ENCODE measurements at regions not wholly inside any gene's neighbourhood (a gene's known extent, or its start where the extent isn't known, plus 50 kb on each side); places are given as distances from the start of the nearest gene placed in this dataset.
"Not testable (repeated sequence)": the region's sequence is repeated elsewhere in the genome, so short reads cannot be mapped to it uniquely, and the experiment has no call there.

- no peak for DNase-seq
Observed at GRCh38 chr3:35448681-35449080, 190.6 kb upstream of the ARPP21 start.

GRCh38 chr3:35454819-35455218, 184.5 kb upstream of the ARPP21 start:
- DNase-seq, result not testable (repeated sequence)

- DNase-seq, result no peak
Observed at GRCh38 chr3:35473956-35474355, 165.4 kb upstream of the ARPP21 start.

DNA sequence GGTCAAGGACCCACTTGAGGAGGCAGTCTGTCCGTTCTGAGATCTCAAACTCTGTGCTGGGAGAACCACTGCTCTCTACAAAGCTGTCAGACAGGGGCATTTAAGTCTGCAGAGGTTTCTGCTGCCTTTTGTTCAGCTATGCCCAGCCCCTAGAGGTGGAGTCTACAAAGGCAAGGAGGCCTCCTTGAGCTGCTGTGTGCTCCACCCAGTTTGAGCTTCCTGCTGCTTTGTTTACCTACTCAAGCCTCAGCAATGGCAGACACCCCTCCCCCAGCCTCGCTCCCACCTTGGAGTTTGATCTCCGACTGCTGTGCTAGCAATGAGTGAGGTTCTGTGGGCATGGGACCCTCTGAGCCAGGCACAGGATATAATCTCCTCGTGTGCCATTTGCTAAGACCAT, 156.8 kb upstream of the ARPP21 start:
- DNase-seq, result not testable (repeated sequence)

DNA sequence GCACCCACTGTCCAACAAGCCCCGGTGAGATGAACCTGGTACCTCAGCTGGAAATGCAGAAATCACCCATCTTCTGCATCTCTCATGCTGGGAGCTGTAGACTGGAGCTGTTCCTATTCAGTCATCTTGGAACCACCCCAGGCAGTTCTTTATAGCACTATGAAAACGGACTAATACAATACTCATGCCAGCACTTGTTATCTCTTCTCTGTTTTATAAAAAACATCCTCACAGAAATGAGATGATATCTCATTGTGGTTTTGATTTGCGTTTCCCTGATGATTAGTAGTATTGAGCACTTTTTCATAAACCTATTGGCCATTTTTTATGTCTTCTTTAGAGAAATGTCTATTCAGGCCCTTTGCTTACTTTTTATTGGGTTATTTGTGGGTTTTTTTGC, 156.2 kb upstream of the ARPP21 start:
- no peak for DNase-seq

DNA sequence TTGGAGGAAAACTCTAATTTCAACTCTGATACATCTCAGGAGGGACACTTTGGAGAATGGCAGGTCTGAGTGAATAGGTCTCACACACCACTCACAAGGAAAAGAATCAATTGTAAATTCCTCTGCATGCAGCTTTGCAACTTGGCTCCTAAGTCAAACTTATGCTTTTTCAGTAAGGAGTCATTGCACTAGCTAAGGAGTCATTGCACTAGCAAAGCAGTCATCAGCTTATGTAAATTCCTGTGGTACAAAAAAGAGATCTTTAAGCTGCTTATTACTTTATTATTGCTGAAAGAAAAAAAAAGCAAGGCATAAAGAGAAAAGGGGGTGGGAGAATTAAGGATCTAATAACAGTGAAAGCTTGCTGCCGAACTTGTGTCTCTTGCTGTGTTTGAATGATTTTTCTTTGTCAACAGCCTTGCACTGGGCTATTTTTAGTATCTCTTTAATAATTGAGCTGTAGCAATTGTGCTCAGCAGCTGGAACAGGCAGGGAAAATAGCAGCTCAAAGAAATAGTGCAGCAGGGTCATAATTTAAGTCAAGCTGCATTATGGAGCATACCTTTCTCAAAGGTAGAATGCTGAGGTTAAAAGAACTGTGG, 154.3 kb upstream of the ARPP21 start:
- DNase-seq, result no peak

DNA sequence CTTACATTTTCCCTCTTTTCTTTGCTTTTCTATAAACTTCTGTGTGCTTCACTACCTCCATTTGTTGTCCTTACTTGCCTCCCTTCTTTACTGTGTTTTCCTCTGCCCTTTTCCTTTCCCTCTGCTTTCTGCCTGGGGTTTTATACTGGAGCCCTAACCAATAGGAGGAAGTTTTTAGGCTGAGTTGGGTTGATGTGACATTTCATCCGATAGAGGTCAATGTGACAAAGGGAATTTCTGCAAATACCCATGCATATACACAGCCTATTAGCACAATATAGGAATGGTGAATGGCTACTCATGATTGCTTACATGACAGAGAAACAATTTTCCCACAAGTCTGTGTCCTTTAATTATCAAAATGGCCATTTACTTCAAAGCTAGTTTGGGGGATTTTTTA, 153.0 kb upstream of the ARPP21 start:
- no peak for DNase-seq

GRCh38 chr3:35487376-35487775, 151.9 kb upstream of the ARPP21 start:
- no peak for DNase-seq

- no peak for DNase-seq
Observed at GRCh38 chr3:35488526-35488925, 150.8 kb upstream of the ARPP21 start.

DNA sequence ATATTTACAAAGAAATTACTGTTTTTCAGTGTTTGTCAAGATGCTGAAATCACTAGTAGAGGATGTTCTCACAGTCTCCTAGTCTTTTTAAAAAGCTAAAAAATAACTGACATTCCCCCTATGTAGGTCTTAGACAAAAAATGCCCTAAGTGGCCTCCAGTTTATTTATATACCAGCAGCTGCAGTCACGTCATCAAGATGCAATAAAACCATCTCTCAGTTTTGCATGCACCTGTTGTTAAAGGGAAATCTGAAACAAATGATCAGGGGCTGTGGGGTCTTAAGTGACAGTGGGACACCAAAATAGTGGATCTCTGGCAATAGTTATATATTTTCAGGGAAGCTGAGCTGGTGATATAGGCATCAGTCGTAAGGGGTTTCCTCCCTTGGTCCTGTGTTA, 146.5 kb upstream of the ARPP21 start:
- DNase-seq, result no peak

DNA sequence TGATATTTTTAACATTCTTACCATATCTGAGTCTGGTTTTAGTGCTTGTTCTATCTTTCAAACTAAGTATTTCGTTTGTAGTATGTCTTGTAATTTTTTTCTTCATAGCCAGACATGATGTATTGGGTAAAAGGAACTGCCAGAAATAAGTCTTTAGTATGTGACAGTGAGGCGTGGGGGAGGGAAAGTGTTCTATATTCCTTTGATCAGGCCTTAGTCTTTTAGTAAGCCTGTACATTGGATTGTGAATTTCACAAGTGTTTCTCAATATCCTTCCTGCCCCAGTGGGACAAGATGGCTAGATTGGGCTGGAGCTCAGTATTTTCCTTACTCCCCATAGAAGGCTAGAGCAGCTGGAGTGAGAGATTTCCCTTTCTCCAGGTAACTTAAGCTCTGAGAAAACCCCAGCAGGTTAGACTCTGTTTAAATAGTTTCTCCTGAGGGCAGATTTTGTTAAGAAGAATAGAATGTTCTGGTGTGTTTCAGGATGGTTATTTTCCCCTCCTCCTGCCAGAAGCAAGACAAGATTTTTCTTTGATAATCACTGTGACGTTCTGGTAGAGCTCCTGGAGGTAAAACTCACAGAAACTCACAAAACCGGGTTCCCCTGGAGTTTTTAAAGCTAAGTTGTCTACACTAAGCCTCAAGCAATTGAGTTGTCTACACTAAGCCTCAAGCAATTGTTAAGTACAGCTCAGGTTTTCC, 140.7 kb upstream of the ARPP21 start:
- DNase-seq, result no peak

DNA sequence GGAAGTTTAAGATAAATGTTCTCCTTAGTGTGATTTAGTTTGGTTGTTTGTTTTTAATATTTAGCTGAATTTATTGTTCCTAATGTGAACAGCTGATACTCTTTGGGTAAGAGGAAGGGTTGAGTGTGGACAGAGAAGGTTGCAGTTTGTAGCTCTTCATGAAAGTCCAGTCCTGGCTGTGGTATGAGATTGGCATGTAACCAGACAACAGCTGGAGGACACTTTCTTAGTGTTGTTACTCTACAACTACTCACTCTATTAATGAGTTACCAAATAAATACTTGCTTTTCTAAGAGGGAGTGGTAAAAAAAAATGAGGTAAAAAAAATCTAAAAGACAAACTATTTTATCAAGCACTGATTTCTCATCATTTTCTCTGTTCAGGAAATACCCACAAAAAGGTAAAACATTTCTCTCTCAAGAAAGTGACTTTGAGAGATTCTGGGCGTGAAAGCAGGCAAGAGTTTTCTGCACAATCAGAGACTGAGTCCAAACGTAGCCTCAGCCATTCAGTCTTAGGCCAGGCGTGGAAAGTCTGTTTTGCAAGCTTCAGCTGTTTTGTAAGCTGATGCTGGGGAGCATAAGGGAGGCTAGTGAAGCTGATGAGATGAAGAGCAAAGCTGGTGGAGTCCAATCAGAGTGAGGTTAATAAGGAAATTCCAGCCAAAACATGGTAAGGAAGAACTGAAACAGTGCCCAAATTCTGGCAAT, 138.5 kb upstream of the ARPP21 start:
- DNase-seq, result no peak

DNA sequence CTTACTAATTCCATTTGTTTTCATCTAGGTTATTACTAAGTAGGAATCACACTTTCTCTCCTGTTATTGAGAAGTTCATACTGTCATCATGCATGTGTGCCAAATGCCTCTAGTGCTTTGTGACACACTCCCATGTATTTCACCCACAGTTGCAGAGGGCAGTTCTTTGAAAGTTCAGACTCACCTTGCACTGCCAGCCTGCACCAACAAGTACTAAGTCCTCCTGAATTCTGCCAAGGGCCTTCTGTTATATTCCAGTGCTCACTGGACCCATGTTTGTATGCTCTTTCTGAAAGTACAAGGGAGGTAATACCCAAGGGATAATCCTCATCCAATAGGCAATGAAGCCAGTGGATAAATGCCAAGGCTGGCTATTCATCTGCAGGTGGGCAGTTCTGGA, 136.6 kb upstream of the ARPP21 start:
- no peak for DNase-seq

DNA sequence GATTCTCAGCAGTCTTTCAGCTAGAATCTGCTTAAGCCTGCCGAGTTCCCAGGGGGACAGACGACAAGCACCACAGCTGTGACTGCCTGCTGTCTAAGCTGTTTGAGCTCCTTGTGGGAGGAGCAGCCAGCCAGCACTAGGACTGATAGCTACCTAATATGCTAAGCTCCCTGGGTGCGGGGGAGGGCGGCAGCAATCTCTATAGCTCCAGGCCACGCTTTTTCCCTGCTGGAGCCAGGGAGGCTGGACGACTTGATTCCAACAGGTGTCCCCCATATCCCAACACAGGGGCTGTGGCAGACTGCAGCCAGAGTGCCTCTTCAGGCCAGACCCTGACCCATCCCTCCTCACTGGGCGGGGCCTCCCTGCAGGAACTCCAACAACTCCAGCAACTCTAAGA, 134.1 kb upstream of the ARPP21 start:
- DNase-seq, result peak; percentile 52

DNA sequence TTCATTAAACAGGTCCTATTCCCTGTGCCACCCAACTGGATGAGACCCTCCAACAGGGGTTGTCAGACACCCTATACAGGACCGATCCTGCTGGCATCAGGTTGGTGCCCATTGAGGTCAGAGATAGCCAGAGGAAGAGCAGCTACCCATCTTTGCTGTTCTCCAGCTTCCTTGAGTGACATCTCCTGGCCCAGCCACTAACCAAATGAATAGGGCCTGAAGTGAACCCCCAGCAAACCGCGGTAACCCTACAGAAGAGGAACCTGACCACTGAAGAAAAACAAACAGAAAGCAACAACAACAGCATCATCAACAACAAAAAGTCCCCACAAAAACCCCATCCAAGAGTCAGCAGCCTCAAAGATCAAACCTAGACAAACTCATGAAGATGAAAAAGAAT, 133.6 kb upstream of the ARPP21 start:
- no peak for DNase-seq

DNA sequence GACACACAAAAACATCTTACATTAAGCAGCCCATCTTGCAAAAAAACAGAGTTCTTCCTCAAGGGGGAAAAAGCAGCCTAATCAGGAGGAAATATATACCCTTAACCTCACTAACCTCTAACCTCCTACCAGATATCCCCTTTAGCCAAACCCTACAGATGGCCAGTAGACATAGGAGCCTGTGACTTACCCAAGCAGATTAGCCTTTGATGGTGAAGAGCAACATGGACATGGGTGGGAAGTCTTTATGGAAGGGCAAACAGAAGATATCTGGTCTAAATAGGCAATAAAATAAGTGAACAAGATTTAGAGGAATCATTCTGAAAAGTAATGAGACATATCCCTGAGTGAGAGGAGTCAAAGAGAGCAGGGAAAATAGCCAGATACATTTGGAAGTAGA, 119.4 kb upstream of the ARPP21 start:
- no peak for DNase-seq

DNA sequence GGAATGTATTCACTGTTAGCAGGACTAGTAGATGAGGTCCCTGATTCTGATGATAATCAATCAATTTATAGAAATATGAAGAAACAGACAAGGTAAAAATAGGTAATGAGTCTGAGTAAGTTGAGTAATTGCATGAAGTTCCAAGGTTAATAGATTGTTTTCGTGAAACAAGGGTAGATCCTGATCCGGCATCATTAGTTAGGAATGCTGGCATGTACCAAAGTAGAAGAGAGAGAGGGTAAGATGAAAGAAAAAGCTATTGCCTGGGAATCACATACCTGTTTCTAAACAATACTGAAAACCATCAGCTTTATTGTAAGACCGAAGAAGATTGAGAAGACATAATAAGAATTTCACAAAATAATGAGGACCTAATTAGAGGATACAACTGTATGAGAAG, 118.1 kb upstream of the ARPP21 start:
- no peak for DNase-seq

GRCh38 chr3:35522450-35522849, 116.9 kb upstream of the ARPP21 start:
- DNase-seq, result no peak

DNA sequence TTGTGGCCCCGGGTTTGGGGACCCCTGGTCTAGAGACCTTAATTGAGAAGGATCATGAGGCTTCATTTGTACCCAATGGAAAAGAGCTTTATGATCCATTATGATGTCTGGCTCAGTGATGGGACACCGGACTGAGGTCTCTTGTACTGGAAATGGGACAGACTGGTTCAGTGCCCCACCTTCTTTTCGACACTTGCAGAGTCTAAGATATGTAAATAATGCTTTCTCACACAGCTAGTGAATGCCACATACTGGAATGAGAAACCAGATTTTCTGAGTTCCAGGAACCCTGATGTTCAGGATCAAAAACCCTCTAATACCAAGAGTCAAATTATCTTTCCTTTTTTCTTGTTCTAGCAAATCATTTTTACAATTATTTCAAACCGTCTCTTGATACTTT, 116.3 kb upstream of the ARPP21 start:
- DNase-seq, result no peak

- no peak for DNase-seq
Observed at GRCh38 chr3:35523838-35524237, 115.5 kb upstream of the ARPP21 start.

DNA sequence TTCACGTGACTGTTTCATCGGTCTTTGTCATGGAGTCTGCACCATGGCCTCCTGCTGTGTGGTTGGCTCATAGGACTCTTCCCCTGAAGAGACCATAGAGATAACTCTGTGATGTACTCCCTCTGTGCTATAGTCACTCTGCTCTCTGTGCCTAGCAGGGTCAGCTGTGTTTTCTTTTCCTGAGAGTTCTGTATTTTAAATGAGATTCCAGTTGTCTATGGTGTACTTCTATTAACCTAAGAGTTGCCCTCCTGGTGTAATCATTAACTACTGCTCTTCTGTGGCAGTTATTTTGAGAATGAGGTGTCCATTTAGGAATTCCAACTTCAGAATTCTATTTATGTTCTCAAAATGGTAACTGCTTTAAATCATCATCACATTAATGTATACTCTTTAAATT, 114.5 kb upstream of the ARPP21 start:
- DNase-seq, result no peak

DNA sequence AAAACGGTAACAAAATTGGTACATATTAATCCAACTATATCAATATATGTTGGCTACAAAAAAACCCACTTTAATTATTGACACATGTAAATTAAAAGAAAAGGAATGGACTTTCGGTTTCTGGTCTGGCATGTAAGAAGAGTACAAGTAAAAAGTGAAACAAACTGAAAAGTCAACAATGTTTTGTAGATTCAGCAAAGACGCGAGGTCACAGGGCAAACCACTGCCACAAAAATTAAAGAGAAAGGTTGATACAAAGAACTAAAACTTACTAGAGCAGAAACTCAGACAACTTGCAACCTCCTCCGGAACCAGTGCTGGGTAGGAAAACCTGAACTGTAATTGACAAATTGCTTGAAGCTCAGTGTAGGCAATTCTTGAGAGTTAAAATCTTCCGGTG, 110.6 kb upstream of the ARPP21 start:
- no peak for DNase-seq

DNA sequence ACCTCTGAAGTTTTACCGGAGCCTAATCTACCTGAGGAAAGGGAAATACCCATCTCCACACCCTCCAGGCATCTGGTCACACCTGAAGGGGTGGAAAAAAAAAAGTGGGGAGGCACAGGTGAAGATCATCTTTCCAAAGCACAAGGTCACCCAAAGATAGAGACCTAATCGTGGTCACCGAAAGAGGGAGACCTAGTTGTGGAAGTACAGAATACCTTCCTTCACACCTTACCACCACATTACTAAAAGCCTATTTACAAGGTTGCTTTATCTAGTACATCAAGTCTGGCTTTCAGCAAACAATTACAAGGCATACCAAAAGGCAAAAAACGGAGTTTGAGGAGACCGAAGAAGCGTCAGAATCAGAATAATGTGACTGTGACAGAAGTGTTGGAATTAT, 110.0 kb upstream of the ARPP21 start:
- no peak for DNase-seq

DNA sequence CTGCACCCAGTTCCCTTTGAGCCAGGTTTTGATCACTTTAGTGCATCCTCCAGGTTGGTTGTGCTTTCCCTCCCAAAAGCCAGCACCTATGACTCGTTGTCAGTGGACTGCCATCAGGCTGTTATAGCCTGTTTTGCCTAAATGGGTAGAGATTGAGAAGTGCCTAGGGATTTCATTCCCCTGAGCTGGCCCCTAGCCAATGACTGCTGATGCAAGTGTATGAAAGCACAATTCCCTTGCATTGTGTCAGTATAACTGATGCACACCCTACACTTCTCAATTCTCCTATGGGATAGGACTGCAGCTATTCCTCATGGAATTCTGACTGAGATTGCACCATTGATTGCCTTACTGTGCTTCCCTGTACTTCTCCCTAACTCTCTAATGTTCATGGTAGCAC, 102.1 kb upstream of the ARPP21 start:
- no peak for DNase-seq

GRCh38 chr3:35544976-35545375, 94.3 kb upstream of the ARPP21 start:
- DNase-seq, result no peak
